Mucosa of descending colon (tissue), 3 donors: ENCODE measurements at regions not wholly inside any gene's neighbourhood (a gene's known extent, or its start where the extent isn't known, plus 50 kb on each side); places are given as distances from the start of the nearest gene placed in this dataset.

Experiments
- ATAC-seq: fragments of 200-7000 bp; cut with Tn5 transposase; one replicate; pipeline ENCODE4 v1.9.1; 2020; ENCODE audit warnings: mild to moderate bottlenecking, moderate library complexity
- DNase-seq, 3 donors: peaks; one replicate each; pipeline ENCODE4 v3.0.0-alpha.2; 2020
- H3K36me3 ChIP-seq: fragments of 200-600 bp; one replicate; pipeline ENCODE4 v1.8.0; 2021; ENCODE audit warnings: low read depth, mild to moderate bottlenecking
- H3K4me1 ChIP-seq: fragments of 200-600 bp; one replicate; pipeline ENCODE4 v1.8.0; 2021; ENCODE audit warnings: low read depth, mild to moderate bottlenecking
- H3K4me3 ChIP-seq: fragments of 200-600 bp; one replicate; pipeline ENCODE4 v1.8.0; 2021; ENCODE audit warnings: mild to moderate bottlenecking
- H3K9me3 ChIP-seq: fragments of 200-600 bp; one replicate; pipeline ENCODE4 v1.8.0; 2021; ENCODE audit warnings: mild to moderate bottlenecking
- CTCF ChIP-seq: fragments of 200-600 bp; IDR thresholded peaks from one replicate; pipeline ENCODE4 v1.8.0; 2022; ENCODE audit warnings: antibody characterized with exemption, mild to moderate bottlenecking
- intact Hi-C, 2 donors: fragments of 100-400 bp; cut with DNase I in 1 of 2; cut with micrococcal nuclease in 1 of 2; formaldehyde crosslinking; loops; one replicate each; pipeline versions ENCODE4 v1.11.0 to v1.11.1; 2022; cut with DNase I, micrococcal nuclease
- donor health status: DM: no; HTN: no; CAD: no; lungs with moderate emphysema.
- donor health status: DM: no; HTN: no; CAD: no.
- donor health status: DM: no; HTN: yes; CAD: no.

DNA sequence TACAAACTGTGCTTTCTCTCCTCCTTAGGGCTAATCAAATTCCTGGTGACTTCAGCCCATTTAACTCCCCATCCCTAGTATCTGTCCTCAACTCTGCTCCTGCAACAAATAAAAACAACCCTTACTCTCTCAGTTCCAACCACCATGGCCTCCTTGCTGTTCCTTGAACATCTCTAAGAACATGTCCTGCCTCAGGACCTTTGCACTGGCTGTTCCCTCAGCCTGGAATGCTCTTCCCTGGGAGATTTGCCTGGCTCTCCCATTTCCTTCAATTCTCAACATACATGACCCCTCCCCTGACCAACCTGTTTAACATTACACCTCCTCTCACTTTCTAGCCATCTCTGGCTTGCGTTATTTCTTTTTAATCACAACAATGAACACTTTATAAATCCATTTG, 170.5 kb downstream of the PTPN11 start:
- ATAC-seq (no peak), DNase-seq (no peak)
- H3K4me1 ChIP-seq: no peaks in the 10 kb centered on the region
- intact Hi-C loops: no loop called here
- no peak overlapping the region for H3K4me3 ChIP-seq
- H3K9me3 ChIP-seq: no peaks in the 10 kb centered on the region
- no peaks in the 10 kb centered on the region for H3K36me3 ChIP-seq
- TF ChIP-seq CTCF: no peak

DNA sequence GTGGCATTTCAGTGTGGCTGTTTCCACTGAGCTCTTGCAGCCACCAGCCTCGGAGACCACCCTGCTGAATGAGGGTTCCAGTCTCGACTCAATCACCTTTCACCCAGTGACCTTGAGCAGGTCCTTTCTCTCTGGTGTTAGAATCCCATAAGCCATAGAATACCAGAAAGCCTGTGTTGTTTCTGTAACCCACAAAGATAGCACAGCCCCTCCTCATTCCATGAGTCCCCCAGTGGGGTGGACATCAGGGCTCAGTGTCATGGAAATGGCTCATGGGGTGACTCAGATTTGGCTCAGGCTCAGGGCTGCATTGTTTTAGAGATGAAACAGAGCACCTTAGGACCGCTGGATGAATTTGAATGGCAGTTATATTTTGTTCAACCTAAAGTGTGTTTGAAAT, 171.5 kb downstream of the PTPN11 start:
- Histone ChIP-seq H3K36me3 (no peaks in the 10 kb centered on the region), H3K4me1 (no peaks in the 10 kb centered on the region), H3K4me3 (no peak overlapping the region), H3K9me3 (no peaks in the 10 kb centered on the region)
- intact Hi-C loops: no loop called here
- ATAC-seq: no peak
- DNase-seq: no peak
- TF ChIP-seq CTCF: no peak

GRCh38 chr12:112591488-112591887, 172.7 kb downstream of the PTPN11 start:
- ATAC-seq (no peak), DNase-seq (no peak)
- TF ChIP-seq CTCF: no peak
- Histone ChIP-seq H3K4me1 (no peaks in the 10 kb centered on the region), H3K4me3 (no peak overlapping the region), H3K36me3 (no peaks in the 10 kb centered on the region), H3K9me3 (no peaks in the 10 kb centered on the region)
- intact Hi-C loops: no loop called here

DNA sequence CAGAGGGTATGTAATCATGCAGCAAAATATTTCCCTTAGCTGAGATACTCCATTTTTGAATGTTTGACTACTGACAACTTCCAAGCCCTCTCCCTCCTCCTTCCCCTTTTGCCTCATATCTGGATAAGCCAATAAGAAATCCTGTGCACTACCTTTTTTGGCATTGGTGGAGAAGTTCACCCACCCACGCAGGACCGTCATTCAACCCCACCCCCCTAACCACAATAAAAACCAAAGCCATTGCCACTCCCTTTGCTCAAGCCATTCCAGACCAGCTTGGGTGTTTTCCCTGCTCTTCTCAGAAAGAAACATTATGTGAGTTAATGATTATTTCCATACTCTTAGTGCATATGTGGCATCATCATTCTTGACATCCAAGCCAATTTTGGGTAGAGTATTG, 176.7 kb downstream of the PTPN11 start:
- DNase-seq (no peak), ATAC-seq (no peak)
- H3K36me3 ChIP-seq: no peaks in the 10 kb centered on the region
- H3K4me3 ChIP-seq: no peak overlapping the region
- intact Hi-C loops: no loop called here
- no peak for TF ChIP-seq CTCF
- no peaks in the 10 kb centered on the region for H3K4me1 ChIP-seq
- no peaks in the 10 kb centered on the region for H3K9me3 ChIP-seq

- ATAC-seq (no peak), DNase-seq (no peak)
- H3K9me3 ChIP-seq: no peaks in the 10 kb centered on the region
- no peaks in the 10 kb centered on the region for H3K36me3 ChIP-seq
- no peak overlapping the region for H3K4me3 ChIP-seq
- intact Hi-C loops: no loop called here
- H3K4me1 ChIP-seq: no peaks in the 10 kb centered on the region
- TF ChIP-seq CTCF: no peak
These were observed 179.2 kb downstream of the PTPN11 start for GRCh38 chr12:112597986-112598385.

- Histone ChIP-seq H3K4me1 (no peaks in the 10 kb centered on the region), H3K4me3 (no peak overlapping the region), H3K36me3 (no peaks in the 10 kb centered on the region), H3K9me3 (no peaks in the 10 kb centered on the region)
- DNase-seq: no peak
- no peak for TF ChIP-seq CTCF
- intact Hi-C loops: no loop called here
- ATAC-seq: no peak
These were observed 179.9 kb downstream of the PTPN11 start for GRCh38 chr12:112598626-112599025.
